ENCODE measurements at regions not wholly inside any gene's neighbourhood (a gene's known extent, or its start where the extent isn't known, plus 50 kb on each side); places are given as distances from the start of the nearest gene placed in this dataset.

GRCh38 chr13:76795701-76796695 is 90.2 kb downstream of the KCTD12 start:
- DNase-seq (ENCODE audit: low spot score) = no peak

GRCh38 chr13:76792731-76793347 is 93.4 kb downstream of the KCTD12 start:
- no peak for DNase-seq (ENCODE audit: low spot score)

- DNase-seq (ENCODE audit: low spot score) = no peak
Measured at GRCh38 chr13:76790980-76791819, 95.0 kb downstream of the KCTD12 start.

DNA sequence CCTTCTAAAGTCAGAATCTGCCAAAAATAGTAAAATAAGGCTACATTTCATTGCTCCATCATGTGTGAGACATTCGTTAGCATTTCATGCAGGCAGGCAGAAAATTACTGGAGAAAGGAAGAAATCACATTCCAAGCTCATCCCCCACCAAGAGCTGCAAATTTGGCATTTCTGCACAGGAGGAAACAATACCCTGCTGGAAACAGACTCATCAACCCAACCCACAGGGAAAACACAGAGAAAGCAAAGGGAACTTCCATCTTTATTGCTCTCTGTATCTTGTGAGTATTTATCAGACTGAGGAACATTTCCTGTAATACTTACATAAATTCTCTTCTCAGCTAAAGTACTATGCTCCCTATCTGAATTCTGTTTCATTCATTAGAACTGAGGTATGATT is 95.7 kb downstream of the KCTD12 start:
- DNase-seq (ENCODE audit: low spot score) = no peak

- no peak for DNase-seq (ENCODE audit: low spot score)
Measured at GRCh38 chr13:76783798-76784197, 102.4 kb downstream of the KCTD12 start.

- no peak for DNase-seq (ENCODE audit: low spot score)
Measured at GRCh38 chr13:76778853-76779252, 107.4 kb downstream of the KCTD12 start.

- DNase-seq (ENCODE audit: low spot score) = no peak
Measured at GRCh38 chr13:76777096-76777495, 109.1 kb downstream of the KCTD12 start.

DNA sequence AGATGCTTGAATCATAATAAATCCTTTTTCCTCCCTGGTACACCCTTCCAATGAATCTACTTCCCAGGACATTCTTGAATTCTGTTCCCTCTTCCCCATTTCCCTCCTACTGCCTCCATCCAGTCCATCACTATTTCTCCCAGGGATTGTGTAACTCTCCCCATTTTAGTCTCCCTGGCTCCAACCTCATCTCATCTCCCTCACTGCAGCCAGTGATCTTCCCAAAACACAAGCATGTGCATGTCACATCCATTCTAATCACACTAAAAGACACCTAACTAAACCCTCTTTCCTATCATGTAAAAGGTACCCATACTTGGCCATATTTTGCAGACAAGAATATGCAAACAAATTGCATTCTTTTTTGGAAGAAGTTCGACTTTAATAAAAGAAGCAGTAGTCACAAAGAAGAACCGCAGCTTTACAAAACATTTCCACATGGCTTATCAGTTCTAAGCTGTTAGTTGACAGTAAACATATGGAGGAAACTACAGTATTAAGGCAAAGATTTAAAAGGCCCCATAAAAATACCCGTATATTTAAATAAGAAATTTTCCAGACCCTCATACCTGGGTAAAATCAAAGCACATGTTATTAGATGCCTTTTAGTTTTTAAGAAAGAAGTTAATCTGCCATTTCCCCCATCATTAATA is 111.0 kb downstream of the KCTD12 start:
- DNase-seq (ENCODE audit: low spot score) = no peak

DNA sequence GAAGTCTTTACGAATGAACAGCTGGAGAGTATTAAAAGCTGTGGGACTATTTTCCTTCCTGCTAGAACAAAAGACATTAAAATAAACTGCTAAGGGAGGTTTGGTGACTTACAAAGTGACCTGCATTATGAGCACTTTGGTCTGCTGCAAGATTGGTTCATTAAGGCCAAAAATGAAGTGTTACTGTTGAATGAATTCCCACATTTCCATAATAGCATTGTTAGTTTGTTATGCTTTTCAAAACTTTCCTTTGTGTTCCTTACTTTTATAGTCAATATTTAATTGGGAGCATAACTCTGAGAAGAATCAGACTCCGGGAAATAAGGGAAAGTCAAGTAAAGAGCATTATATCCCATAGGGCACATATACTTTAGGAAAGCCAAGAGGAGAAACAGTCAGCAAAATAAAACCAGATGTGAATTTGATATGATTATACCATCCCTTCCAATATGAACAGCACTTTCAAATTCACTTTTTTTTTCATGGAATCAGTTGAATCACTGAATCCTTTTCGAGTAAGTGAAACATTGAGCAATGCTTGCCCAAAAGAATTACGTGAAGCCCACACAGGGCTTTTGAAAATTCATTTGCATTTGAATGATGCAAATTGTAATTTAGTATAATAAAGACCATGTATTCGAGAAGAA is 112.6 kb downstream of the KCTD12 start:
- DNase-seq (ENCODE audit: low spot score) = no peak

DNA sequence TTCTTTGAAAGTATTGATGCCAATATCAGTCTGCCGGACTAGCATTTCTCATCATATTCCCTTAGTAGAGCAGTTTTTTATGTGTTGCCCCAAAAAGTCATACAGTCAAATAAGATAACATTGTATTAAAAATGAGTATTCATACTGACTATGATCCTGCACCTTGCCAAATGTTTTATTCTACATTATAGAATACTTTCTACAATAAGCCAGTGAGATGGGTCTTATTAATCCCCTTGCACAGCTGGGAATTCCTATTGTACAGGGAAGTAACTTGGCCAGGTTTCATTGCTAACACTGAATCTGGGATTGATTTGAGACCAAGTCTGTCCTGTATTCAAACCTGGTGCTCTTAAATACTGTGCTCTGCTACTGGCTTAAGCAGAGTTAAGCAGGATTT is 114.0 kb downstream of the KCTD12 start:
- DNase-seq (ENCODE audit: low spot score) = no peak

DNA sequence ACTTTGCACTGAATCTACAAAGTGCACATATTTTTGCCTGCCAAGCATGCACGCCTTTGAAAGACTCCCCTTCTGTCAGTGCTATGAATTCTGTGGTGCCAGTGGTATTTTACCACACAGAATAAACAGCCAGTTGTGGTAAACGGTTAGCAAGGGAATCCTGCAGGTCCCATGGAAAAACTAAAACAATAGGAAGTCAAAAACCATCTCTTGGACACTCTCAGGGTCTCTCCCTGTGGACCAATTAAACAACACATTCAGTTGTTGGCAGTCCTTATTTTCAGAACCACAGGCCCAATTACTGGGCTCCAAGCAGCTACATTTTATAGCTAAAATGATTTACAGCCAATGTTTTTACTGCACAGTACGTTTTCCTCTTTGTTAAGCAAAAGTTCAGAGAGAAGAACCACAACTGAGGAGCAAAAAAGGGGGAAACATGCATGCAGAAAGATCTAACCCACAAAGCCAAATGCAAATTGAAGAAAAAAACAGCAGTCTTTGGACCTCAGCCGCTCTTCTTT is 116.9 kb downstream of the KCTD12 start:
- no peak for DNase-seq (ENCODE audit: low spot score)

GRCh38 chr13:76768384-76768783 is 117.8 kb downstream of the KCTD12 start:
- no peak for DNase-seq (ENCODE audit: low spot score)

- no peak for DNase-seq (ENCODE audit: low spot score)
Measured at GRCh38 chr13:76764916-76765315, 121.3 kb downstream of the KCTD12 start.

DNA sequence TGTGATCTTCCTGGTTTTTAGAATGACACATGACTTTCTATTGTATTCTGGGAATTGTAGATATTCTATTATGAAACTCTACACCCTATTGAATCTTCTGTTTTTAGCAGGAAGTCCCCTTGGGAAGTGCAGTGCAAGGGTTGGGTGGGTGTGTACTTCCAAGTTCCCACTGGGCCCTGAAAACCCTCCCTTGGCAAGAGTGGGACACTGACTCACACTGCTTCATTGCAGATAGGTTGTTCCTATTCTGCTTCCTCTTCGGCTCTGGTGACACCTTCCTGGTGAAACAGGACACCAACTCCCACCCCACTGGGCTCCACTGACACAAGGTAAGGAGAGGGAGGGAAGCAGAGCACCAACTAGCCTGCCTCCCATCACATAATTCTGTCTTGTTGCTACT is 121.8 kb downstream of the KCTD12 start:
- DNase-seq (ENCODE audit: low spot score) = no peak

DNA sequence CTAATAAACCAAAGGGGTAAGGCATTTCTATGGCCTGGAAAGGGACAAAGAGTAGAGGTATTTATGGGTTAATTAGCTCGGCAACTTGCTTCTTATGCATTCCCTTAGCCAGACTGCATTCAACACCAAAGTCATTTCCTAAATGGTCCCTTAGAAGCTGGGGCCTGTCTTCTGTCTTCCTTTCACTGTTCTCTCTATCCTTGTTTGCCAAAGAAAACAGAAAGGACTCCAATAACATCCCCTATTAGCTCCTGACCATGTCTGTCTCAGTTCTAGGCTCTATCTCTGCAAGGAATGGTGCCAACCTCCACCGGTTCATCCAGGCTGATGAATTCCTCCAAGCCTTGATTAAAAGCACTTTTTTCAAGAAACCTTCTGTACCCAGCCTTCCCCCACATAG is 123.5 kb downstream of the KCTD12 start:
- no peak for DNase-seq (ENCODE audit: low spot score)

DNA sequence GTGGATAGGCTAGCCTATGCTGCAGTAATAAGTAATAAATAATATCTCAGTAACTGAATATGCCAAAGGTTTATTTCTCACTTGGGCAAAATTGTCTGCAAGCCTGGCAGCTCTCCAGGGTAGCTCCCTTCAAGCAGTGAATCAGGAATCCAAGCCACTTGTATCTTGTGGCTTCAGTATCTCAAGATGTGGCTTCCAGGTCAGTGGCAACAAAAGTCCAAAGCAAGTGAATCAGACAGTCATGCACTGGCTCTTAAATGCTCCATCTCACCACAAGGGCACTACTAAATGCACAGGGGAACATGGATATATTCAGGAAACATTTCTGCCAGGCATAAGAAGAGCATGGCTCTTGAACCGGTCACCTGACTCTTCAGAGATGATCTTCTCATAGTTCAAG is 126.3 kb downstream of the KCTD12 start:
- DNase-seq (ENCODE audit: low spot score) = no peak

GRCh38 chr13:76758738-76759137 is 127.5 kb downstream of the KCTD12 start:
- DNase-seq (ENCODE audit: low spot score) = no peak

GRCh38 chr13:76758257-76758656 is 127.9 kb downstream of the KCTD12 start:
- no peak for DNase-seq (ENCODE audit: low spot score)

DNA sequence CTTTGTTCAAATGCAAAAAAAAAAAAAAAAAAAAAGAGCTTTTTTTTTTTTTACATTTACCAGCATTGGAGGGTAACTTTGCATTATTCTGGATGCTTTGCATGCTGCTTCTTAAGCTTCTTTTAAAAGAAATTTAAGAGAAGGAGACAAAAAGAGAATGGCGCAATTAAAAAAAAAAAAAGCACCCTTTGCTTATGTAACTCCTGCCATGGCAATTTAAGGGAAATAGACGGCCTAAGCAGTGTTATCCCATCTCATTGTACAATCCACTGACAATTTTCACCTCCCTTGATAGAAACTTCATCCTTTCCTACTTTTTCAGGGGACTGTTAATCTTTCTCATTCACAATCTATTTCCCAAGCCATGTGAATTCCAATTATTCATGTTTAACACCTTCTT is 129.8 kb downstream of the KCTD12 start:
- DNase-seq (ENCODE audit: low spot score) = no peak

DNA sequence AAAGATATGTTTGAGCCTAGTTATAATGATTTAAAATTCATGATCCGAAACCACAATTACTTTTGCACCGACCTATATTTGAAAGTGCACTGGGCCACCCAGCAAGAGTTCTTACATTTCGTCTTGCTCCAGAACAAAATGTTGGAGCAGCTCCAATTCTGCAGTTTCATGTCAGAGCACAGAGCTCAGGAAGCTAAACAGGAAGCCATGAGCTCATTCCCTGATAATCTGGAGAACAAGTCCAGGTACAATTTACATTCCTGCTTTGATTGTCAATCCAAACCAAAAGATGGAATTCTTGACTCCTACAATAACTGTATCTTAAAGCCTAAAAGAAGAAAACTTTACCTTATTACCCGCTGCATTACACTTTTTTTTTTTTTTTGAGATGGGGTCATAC is 131.8 kb downstream of the KCTD12 start:
- no peak for DNase-seq (ENCODE audit: low spot score)

- DNase-seq (ENCODE audit: low spot score) = no peak
Measured at GRCh38 chr13:76751278-76751677, 134.9 kb downstream of the KCTD12 start.
